ENCODE measurements at regions not wholly inside any gene's neighbourhood (a gene's known extent, or its start where the extent isn't known, plus 50 kb on each side); places are given as distances from the start of the nearest gene placed in this dataset.

GRCh38 chr13:44148159-44148914 is 225.3 kb upstream of the SERP2 start:
- Histone ChIP-seq H3K18ac (ENCODE audit: extremely low read depth, low read length) (no peak overlapping the region), H2AFZ (ENCODE audit: low read length) (no peak overlapping the region), H2BK5ac (ENCODE audit: low read depth, low read length) (no peak overlapping the region), H3K36me3 (ENCODE audit: control insufficient read depth in 2 of 4, insufficient read depth in 4 of 4, low read length in 3 of 4) (no peaks in the 10 kb centered on the region), H3K4me2 (ENCODE audit: insufficient read depth in 1 of 2, low read depth in 2 of 2, low read length in 2 of 2) (no peak overlapping the region), H2BK20ac (ENCODE audit: low read length) (no peak overlapping the region), H2BK120ac (replicated peaks; ENCODE audit: low read depth, low read length) (no peak overlapping the region), H3K4me1 (replicated peaks in 1 of 4; ENCODE audit: control insufficient read depth in 3 of 4, insufficient read depth in 4 of 4, low read length in 3 of 4) (no peaks in the 10 kb centered on the region), H4K91ac (replicated peaks; ENCODE audit: insufficient read length, low read length) (no peak overlapping the region), H3K9me3 (ENCODE audit: insufficient read depth in 2 of 2, low read depth in 1 of 2, low read length in 1 of 2) (no peaks in the 10 kb centered on the region), H3K56ac (replicated peaks; ENCODE audit: insufficient read length, low read depth, low read length) (no peak overlapping the region), H3K4me3 (ENCODE audit: extremely low read depth in 1 of 4, insufficient read depth in 2 of 4, low read depth in 3 of 4, low read length in 4 of 4) (no peak overlapping the region), H3K23me2 (ENCODE audit: low read depth, low read length) (no peaks in the 10 kb centered on the region; the same call in 1 of the 2 replicates), H4K8ac (ENCODE audit: extremely low read depth, insufficient read depth, low read length) (no peak overlapping the region), H3K79me1 (ENCODE audit: low read depth, low read length) (no peaks in the 10 kb centered on the region; the same call in 1 of the 2 replicates), H2BK12ac (ENCODE audit: low read depth, low read length) (no peak overlapping the region), H3K14ac (ENCODE audit: insufficient read length) (no peak overlapping the region), H3K9ac (replicated peaks in 1 of 4; ENCODE audit: extremely low read depth in 1 of 4, low read depth in 3 of 4, low read length in 3 of 4) (no peak overlapping the region), H2BK15ac (ENCODE audit: low read length) (no peak overlapping the region), H3K27ac (ENCODE audit: low read depth, low read length) (no peak overlapping the region), H4K5ac (ENCODE audit: insufficient read length, low read depth, low read length) (no peak overlapping the region), H3K4ac (replicated peaks; ENCODE audit: insufficient read length, low read depth, low read length) (no peak overlapping the region), H3K23ac (ENCODE audit: insufficient read length) (no peak overlapping the region), H3K27me3 (replicated peaks in 1 of 4; ENCODE audit: control insufficient read depth in 3 of 4, extremely low read depth in 1 of 4, insufficient read depth in 3 of 4, low read length in 3 of 4) (no peaks in the 10 kb centered on the region; a peak in 1 of 7 replicates), H2AK5ac (ENCODE audit: low read depth, low read length) (no peak overlapping the region), H4K20me1 (replicated peaks in 1 of 2; ENCODE audit: control insufficient read depth in 1 of 2, insufficient read depth in 2 of 2, low read length in 2 of 2) (no peaks in the 10 kb centered on the region), H3K79me2 (ENCODE audit: control insufficient read depth in 1 of 2, insufficient read depth in 2 of 2, low read length in 2 of 2) (no peaks in the 10 kb centered on the region)
- 88% methylated on average over 5 of the region's 5 CpGs; no CpG with 5 or more reads in 1 of the 2 experiments for WGBS, 2 experiments (ENCODE audit: extremely low coverage in 1 of 2, insufficient coverage in 1 of 2, insufficient read length in 1 of 2, insufficient replicate concordance in 2 of 2, low coverage in 1 of 2, low lambda C conversion rate in 2 of 2, missing lambda C conversion rate in 1 of 2)
- POLR2A ChIA-PET (ENCODE audit: partially characterized antibody) = no interaction called here
- DNase-seq (ENCODE audit: low read depth in 1 of 2, low spot score in 2 of 2) (no peak), FAIRE-seq (no peak)
- CTCF ChIA-PET (ENCODE audit: partially characterized antibody) = interaction anchor here (0.7 to 1.3 kb wide), 4 partner anchors 18 to 241 kb away, joined by 3 read pairs; no protein-coding TSS in a partner anchor
- TF ChIP-seq HDAC6 (IDR thresholded peaks at IDR 0.05; ENCODE audit: low read depth, low read length) = no peak
